ENCODE measurements at regions not wholly inside any gene's neighbourhood (a gene's known extent, or its start where the extent isn't known, plus 50 kb on each side); places are given as distances from the start of the nearest gene placed in this dataset.

DNA sequence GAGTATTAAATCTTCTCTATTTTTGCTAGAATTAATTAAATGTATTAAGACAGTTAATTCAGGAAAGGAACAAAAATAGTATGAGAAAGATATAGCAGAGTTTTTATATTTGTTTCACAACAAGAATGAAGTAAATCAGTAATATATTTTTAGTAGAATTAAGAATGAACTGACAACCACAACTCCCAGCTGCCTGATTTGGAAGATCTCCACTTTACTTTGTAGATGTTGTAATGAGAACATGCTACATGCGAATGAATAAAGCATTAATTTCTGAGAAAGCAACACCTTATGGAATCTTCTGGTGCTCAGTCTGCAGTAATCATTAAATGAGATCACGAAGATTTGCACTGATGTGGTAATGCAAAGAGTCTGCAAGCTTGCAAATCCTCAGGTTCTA is 695.6 kb upstream of the PCDH7 start:
- Histone ChIP-seq H3K4me3 (no peak overlapping the region), H3K36me3 (replicated peaks in 1 of 2) (no peaks in the 10 kb centered on the region), H3K27ac (no peak overlapping the region), H3K27me3 (no peaks in the 10 kb centered on the region), H3K4me1 (replicated peaks in 1 of 2) (no peaks in the 10 kb centered on the region), H3K9me3 (replicated peaks in 1 of 3) (no peaks in the 10 kb centered on the region)
- TF ChIP-seq, protein P1, sequence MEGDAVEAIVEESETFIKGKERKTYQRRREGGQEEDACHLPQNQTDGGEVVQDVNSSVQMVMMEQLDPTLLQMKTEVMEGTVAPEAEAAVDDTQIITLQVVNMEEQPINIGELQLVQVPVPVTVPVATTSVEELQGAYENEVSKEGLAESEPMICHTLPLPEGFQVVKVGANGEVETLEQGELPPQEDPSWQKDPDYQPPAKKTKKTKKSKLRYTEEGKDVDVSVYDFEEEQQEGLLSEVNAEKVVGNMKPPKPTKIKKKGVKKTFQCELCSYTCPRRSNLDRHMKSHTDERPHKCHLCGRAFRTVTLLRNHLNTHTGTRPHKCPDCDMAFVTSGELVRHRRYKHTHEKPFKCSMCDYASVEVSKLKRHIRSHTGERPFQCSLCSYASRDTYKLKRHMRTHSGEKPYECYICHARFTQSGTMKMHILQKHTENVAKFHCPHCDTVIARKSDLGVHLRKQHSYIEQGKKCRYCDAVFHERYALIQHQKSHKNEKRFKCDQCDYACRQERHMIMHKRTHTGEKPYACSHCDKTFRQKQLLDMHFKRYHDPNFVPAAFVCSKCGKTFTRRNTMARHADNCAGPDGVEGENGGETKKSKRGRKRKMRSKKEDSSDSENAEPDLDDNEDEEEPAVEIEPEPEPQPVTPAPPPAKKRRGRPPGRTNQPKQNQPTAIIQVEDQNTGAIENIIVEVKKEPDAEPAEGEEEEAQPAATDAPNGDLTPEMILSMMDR (IDR thresholded peaks at IDR 0.05): no peak
- TF ChIP-seq POLR2A (IDR thresholded peaks at IDR 0.05): no peak
- no peak for DNase-seq
- 53 to 78% (median 65%) methylated on average over 2 of the region's 2 CpGs for WGBS, 4 donors
- intact Hi-C loops (cut with DNase I): no loop called here

- no peaks in the 10 kb centered on the region for H3K36me3 ChIP-seq (replicated peaks in 1 of 2)
- DNase-seq: no peak
- no peak overlapping the region for H3K27ac ChIP-seq
- H3K9me3 ChIP-seq (replicated peaks in 1 of 3): no peaks in the 10 kb centered on the region
- H3K4me1 ChIP-seq (replicated peaks in 1 of 2): no peaks in the 10 kb centered on the region
- H3K4me3 ChIP-seq: no peak overlapping the region
- TF ChIP-seq, protein P1 (IDR thresholded peaks at IDR 0.05): no peak
- TF ChIP-seq POLR2A (IDR thresholded peaks at IDR 0.05): no peak
- no peaks in the 10 kb centered on the region for H3K27me3 ChIP-seq
- intact Hi-C loops (cut with DNase I): no loop called here
Measured at GRCh38 chr4:30028826-30029225, 691.3 kb upstream of the PCDH7 start.

DNA sequence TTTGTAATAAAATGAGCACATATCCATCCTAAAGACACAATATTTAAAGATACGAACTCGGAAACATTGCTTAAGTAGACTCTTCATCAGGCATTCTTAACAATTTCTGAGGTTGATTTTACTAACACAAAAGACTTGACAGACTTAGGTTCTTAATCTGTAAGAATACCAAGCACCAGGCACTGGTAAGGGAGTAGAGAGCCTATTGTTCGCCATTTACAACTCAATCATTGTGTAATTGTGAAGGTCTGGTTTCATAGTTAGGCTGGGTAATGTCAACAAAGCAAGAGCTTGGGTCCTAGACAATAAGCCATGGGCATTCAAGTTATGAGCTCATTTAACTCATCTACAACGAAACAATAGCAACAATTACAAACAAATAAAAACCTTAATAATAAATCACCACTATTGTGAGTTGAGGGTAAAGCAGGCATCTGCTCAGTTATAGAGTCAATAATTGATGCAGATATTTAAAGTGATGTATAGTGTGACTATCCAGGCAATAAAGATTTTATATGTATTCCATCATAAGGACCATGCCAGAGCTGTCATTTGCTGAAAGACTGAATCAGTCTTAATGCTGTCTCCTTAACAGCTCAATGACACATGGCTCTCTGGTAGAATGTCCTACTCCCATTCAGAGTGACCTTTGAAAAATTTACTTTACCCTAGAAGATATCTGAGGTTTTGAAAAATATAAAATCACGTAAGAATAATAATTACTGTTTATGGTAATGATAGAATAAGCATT is 664.0 kb upstream of the PCDH7 start:
- H3K27ac ChIP-seq: no peak overlapping the region
- intact Hi-C loops (cut with DNase I): no loop called here
- no peaks in the 10 kb centered on the region for H3K9me3 ChIP-seq (replicated peaks in 1 of 3)
- no peak overlapping the region for H3K4me3 ChIP-seq
- no peak for DNase-seq
- TF ChIP-seq, protein P1 (IDR thresholded peaks at IDR 0.05): no peak
- no peak for TF ChIP-seq POLR2A (IDR thresholded peaks at IDR 0.05)
- no peaks in the 10 kb centered on the region for H3K36me3 ChIP-seq (replicated peaks in 1 of 2)
- 67 to 75% (median 70%) methylated on average over 5 of the region's 5 CpGs for WGBS, 4 donors
- no peaks in the 10 kb centered on the region for H3K4me1 ChIP-seq (replicated peaks in 1 of 2)
- H3K27me3 ChIP-seq: no peaks in the 10 kb centered on the region

DNA sequence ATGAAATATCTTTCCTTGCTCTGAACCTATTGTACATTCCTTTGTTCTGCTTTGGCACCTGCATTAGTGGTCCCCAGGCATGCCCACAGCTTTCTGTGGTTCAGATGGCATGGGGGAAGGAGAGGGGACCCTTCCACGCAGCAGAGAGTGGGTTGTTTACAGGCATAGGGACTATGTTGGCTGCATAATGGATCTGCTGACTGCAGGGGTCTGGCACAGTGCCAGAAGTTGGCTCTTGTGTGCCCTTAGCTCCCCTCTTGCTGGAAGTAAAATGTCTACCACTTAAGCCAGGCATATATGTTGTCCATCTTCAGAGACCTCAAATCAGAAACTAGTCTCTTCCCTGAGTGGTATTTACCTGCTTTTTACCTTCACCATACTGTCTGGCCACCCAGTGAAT is 651.9 kb upstream of the PCDH7 start:
- H3K36me3 ChIP-seq (replicated peaks in 1 of 2): no peaks in the 10 kb centered on the region
- no peak overlapping the region for H3K27ac ChIP-seq
- WGBS, 4 donors: 43 to 65% (median 60%) methylated on average over 1 of the region's 1 CpG
- H3K4me3 ChIP-seq: no peak overlapping the region
- no peaks in the 10 kb centered on the region for H3K4me1 ChIP-seq (replicated peaks in 1 of 2)
- H3K9me3 ChIP-seq (replicated peaks in 1 of 3): no peaks in the 10 kb centered on the region
- no peak for TF ChIP-seq POLR2A (IDR thresholded peaks at IDR 0.05)
- TF ChIP-seq, protein P1 (IDR thresholded peaks at IDR 0.05): no peak
- intact Hi-C loops (cut with DNase I): no loop called here
- no peak for DNase-seq
- H3K27me3 ChIP-seq: no peaks in the 10 kb centered on the region

Data from adrenal gland (tissue), 9 donors.